Stimulated activated CD8-positive, alpha-beta memory T cell treated with anti-CD3 and anti-CD28 coated beads, Interleukin-4, amount 100 ng/mL, for 4 hours (primary cell): ENCODE measurements at regions not wholly inside any gene's neighbourhood (a gene's known extent, or its start where the extent isn't known, plus 50 kb on each side); places are given as distances from the start of the nearest gene placed in this dataset.

Experiments
- DNase-seq, 2 donors: peaks; one replicate each; pipeline ENCODE4 v3.0.0-alpha.2; 2020; ENCODE audit warnings: low read depth in 2 of 2, low spot score in 1 of 2

DNA sequence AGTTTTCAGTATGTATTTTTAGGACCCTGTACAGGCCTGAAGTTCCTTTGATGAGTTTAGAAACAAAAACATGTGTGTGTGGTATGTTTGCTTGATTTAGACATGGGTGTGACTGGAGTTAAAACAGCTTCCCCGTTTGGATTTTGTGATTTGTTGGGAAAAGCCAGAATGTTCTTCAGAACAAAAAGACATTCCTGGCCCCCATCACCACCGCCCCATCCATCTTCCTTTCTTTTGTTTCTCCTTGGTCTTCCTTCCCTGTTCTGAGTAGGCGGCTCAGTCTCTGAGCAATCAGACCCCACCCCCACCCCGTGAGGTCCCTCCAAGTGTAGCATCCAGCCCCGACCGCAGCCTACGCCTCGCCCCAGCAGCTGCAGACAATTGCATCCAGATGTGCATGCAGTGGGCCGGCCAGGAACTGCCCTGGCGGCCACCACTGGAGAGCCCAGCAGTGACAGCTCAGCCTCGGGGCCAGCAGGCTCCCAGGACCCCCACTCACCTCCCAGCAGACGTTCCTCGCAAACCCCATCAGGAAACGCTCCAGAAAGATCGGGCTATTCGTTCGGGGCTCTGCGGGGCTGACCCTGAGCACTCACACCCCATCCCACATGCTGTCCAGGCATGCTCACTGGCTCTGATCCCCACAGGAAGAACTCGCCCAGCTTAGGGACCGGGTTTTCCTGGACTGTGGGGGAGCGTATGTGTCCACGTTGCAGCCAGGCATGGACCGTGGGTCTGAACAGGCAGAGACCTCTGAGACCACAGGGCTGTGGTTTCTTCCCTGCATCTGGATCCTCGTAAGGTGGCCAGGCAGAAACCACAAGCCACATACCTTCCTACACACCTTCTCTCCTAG, 99.8 kb upstream of the CDH5 start:
- no peak for DNase-seq

DNA sequence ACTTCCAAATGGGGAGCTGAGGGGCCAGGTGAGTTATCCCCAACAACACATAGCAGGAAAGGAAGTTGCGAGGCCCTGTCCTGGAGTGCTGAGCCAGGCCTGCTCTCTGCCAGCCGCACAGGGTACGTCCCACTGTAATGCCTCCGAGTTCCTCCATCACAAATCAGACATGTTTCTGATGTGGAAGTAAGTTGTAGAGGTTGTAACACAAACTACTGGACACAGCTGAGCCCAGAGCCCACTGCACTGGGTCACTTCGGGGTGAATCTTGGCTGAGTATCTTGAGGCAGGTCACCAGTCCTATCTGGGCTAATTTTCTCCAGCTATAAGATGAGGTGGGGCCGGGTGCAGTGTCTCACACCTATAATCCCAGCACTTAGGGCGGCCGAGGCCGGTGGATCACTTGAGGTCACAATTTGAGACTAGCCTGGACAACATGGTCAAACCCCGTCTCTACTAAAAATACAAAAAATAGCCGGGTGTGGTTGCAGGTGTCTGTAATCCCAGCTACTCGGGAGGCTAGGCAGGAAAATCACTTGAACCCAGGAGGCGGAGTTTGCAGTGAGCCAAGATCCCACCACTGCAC, 100.8 kb upstream of the CDH5 start:
- no peak for DNase-seq

DNA sequence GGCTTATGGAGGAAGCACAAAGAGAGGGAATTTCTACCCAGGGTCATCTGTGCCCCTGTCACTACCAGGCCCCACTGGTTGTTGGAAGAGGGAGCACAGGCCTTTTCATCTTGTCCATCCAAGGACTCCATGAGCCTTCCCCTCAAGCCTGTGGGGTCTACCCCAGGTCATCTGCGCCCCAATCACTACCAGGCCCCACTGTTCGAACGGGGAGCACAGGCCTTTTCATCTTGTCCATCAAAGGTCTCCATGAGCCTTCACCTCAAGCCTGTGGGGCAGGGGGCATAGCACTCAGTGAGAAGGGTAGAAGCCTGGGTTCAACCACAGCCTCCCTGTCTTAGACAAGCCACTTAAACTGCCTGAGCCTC, 101.5 kb upstream of the CDH5 start:
- DNase-seq, result no peak

DNA sequence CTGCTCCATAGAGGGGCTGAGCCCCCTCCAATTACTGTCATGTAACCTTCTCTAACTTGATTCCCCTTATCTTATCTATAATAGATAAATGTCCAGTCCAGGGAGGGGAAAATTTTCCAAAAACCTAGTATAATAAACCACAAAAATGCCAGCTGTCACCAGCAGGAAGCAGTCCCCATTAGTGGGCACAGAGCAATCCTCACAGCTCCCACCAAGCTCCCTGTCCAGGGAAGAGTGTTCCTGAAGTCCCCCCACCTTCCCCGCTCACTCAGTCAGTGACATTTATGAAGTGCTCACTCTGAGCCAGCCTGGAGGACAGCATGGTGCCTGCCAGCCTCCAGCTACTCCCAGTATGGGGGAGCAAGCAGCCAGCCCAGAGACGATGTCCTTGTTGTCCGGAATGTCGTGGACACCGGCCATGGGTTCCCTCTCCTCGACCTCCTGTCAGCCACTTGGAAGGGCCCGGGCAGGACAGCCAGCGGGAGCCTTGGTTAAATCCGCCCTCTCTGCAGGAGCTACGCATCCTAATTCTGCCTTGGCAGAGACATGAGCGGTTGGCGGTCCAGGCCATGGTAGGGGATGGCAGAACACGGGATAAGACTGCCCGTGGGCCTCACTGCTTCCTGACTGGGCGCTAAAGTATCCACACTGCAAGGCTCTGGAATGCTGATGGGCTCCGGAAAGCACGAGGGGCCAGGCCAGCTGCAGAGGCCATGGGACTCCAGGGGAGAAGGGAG, 102.0 kb upstream of the CDH5 start:
- DNase-seq, result no peak

DNA sequence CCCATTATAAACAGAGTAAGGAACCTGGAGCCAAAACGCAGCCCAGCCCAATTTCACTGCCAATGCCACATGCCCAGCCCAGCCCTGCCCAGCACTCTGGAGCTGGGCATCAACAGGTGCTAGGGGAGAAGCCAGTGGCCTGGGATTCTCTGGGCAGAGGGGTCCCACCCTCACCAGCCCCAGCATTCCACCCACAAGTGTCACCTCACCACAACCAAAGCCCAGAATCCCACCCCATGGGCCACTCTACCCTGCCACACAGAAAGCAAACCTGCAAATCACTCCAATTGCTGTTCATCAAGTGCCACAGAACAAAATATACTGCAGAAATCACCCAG, 102.5 kb upstream of the CDH5 start:
- no peak for DNase-seq

DNA sequence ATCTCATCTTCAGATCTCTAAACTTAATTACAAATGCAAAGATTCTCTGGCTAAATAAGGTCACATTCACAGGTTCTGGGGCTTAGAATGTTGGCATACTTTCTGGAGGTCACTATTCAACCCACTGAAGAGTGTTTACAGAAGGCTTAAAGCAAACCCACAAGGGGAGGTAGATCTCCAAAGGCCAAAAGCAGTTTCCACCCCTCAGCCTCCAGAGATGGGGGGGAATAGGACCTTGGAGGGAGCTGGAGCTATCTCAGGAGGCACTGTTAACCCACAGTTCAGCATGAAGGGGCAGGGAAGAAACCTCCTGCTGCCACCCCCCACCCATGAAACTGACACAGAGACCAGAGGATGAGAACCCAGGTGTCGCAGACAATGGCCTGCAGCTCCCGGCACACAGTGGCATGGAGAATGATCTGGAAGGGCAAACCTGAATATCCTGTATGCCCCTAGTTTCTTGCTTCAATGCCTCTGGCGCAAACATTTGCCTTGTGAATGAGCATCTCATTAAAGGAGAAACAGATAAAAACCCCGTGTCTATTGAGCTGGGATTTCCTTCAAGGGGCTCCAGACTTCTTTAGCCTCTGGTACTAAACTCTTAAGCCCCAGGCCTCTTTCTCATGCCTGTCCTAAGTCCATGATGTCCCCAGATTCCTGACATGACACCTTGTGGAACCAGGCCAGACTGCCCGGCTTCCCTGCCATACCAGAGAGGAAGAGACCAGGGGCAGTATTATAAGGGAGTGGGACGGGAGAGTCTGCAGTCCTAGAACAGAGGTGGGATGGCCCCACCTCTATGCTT, 103.1 kb upstream of the CDH5 start:
- no peak for DNase-seq

DNA sequence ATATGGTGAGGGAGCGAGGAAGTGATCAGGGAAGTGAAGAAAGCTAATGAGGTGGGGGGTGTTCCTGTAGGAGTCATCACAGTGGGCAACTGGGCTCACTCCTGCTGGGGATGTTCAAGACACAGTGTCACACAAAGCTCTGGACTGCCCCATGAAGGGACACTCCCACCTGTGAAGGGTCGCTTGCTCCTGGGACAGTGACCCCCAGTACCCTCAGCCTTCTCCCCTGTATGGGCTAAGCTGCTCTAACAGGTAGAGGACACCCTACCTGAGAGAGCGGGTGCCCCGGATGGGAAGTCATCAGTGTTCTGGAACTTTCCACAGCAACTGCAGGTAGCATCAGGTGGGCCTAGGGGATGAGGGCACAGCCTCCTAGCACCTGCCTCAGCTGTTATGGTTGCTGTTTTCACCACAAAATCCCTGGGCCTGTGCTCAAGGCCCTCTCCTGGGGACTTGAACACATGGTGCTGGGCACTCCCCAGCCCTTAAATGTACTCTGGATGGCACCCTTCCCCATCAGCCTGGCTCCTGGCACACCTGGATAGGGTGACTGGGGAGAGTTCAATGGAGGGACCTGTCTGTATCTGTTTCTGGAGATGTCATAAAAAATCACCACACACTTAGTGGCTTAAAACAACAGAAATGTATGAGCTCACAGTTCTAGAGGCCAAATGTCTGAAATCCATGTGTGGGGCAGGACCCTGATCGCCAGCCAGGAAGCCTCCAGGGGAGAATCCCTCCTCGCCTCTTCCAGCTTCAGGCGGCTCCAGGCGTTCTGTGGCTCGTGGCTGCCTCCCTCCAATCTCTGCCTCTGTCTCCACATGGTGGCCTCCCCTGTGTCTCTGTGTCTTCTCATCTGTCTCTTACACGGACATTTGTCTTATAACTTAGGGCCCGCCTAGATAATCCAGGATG, 104.0 kb upstream of the CDH5 start:
- no peak for DNase-seq

DNA sequence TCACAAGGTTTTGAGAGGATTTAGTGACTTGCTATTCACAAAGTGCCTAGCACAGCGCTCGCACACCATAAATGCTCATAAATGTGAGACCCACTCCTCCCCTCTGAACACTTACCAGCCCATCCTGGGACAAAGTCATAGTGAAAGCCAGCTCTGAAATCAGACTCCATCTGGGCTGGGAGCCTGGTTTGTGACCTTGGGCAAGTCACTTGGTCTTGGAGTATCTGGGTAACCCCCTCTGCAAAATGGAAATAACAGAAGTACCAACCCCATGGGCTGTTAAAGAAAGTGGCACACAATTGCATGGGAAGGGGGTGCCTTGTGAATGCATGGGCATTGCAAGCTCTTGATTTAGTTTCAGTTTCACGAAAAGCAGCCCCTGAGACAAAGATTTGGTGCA, 104.7 kb upstream of the CDH5 start:
- no peak for DNase-seq

DNA sequence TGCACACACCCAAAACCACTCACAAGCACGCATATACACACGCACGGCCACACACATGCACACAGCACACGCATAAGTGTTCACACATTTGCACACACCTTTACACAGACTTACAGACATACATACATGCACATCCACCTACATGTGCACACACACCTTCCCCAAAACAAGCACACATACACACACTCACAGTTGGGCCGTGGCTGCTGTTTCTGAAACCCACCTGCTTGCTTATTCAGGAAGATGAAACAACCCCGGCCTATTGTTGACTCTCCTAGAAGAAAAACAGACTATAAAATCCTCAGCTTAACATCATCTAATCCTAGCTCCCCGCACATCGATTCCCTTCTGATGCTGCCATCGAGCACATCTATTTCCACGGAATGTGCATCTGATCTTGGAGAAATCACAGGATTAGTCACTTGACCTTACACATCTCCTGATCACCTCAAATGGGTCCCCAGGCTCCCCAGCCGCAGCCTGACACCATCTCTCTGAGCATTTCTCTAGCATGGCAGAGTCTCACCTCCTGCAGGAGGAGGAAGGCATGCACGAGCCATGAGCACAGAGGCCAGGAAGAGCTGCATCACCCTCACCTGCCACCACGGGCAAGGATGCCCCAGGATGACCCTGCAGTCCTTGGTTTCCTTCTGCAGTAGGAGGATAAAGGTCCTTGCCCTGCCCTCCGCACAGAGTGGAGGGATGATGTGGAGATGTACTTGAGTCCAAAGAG, 105.8 kb upstream of the CDH5 start:
- no peak for DNase-seq

DNA sequence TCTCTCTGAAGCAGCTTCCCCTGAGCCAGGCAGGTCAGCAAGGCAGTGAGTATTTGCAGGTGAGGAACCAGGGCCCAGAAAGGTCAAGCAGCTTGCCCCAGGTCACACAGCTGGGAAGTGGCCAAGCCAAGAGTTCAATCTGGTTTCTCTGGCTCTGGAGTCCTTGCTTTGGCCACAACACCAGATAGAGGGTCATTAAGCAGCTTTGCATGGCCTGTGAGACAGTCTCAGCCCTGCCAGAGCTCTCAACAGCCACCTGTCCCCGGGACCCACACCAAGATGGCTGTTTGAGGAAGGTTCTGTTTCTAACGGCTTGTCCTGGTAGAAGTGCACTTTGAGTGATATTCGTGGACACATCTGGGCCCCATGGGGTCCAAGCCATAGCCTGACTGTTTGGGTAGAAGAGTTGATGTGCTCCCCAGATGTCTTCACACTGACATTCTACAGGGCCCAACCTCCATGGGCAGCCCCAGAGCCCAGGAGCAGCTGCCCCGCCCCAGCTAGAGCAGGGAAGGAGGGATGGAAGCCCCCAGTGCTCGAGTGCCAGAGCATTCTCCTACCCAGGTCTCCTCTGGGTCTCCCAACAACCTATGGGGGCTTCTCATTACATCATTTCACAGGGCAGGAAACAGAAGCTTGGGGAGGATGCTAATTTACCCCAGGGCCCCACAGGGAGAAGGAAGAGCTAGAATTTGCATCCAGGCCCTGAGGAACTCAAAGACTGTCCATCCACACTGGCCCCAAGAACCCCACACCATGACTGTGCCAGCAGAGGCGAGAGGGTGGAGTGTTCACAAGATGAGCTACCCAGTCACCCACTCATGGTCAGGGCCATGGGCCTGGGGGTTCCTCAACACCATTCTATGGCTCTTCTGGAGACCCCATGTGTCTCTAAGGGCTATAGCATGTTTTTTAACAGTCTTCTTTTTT, 107.3 kb upstream of the CDH5 start:
- no peak for DNase-seq

DNA sequence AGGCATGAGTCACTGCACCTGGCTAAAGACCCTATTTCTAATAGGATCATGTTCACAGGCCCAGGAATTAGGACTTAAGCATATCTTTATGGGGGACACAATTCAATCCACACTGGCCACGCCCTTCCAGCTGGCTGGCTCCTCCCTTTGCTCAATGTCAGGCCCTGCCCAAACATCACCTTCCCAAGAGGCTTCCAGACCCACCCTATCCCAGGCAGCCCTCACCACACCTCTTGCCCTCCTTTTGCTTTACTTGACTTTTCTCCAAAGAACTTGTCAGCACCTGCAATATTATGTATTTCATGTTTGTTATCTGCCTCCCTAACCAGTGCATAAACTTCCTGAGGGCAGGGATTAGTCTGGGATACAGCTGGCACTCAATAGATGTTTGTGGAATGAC, 109.6 kb upstream of the CDH5 start:
- no peak for DNase-seq

DNA sequence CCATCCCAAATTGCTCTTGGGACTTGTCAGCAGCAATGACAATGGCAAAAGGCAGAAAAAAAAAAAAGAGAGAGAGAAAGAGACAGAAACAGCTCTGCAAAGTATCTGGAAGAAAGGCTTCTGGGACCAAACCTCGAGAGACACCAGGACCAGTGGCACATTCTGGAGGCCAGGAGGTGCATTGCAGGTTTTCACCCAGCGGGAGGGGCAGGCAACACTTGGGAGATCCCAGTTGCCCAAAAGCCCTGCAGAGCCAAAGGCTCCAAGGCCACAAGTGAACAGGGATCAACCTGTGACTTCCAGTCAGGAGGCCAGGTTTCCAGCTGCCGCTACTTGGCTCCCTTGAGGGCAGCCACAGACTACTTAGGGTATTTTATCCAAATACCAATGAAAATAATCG, 110.8 kb upstream of the CDH5 start:
- DNase-seq, result no peak

DNA sequence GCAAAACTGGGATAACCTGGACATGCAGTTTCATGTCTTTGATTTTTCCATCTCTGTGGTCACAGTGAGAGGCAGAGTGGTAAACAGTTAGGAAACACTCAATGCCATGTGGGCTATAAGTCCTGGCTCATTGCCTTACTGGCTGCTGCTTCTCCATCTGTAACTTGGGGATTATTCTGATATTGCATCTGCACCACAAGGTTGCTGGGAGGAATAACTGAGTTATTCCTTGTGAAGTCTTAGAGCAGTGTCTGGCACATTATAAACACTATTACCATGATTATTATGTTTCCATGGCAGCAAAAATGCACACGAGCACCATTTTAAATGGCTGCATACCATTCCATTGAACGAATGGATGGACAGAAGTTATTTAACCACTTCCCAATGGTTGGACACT, 111.7 kb upstream of the CDH5 start:
- DNase-seq, result no peak

DNA sequence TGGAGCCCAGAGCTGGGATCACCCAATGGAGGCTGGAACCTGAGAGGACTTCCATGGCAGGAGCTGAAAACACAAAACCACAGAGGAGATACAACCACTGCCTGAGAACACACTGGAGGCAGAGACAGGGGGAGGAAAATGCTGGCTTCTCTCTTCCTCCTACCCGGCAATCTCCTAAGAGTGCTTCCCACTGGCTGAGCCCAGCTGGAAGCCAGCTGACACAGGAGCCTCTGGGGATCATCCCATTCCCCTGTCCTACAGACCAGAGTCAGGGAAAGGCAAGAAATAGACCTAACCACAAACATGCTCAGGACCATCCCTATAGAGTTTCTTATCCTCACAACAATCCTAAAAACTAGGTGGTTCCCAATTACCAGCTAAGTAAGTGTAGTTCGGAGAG, 112.4 kb upstream of the CDH5 start:
- DNase-seq, result no peak

DNA sequence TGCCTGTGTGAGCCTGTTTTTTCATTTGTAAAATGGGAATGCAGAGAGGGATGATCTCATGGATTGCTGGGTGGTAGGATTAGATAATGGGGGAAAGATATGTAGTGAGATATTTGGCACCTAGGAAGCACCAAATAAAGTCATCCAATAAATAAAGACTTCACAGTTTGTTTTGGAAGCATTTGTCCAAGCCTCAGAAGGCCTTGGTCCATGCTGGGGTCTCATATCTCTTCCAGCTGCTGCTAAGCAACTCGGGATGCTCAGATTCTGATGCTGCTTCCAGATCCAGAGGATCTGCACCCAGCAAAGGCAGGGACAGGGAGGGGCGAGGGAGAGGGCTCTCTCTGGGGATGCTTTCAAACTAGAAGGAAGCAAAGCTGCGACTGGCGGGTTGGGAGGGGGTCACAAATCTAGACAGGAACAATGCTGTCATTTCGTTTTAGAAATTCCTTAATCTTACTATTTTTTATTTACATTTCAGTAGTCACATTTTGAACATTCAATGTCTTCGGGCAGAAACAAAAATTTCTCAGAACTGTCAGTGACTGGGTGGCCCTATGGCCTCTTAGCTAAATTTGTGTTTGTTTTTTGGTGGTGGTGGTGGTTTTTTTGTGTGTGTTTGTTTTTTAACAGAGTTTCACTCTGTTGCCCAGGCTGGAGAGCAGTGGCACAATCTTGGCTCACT, 114.9 kb upstream of the CDH5 start:
- DNase-seq, result no peak

DNA sequence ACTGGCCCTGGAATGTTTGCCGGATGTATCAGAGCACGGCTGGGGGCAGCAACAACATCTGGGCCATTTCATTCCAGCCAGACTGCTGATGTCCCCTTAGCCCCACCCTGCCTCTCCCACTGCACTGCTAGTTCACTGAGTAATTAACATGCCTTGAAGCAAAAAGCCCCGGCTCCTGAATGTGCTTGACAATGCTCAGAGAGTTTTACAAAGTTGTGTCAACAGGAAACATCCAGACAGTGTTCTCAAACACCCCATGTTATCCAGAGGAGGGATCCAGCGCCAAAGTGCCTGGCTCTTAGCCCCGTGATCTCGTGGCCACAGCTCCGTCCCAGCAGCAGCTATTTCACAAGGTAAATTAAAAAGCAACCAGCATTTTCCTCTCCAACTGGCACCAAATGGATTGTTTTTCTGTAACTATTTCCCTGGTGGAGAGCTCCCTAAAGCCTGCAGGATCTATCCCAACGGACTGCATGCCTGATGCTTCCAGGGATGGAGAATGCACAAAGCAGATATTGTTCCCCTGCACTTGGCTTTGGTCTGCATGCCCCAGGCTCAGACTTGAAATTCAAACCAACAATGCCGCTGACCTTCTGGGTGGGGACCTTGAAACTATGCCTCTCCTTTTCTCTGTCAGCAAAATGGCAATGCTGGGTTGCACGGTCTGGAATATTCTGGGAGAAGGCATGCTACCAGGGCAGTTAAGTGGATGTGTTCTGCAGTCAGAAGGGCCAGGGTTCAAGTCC, 115.6 kb upstream of the CDH5 start:
- DNase-seq, result no peak
